Effector CD4-positive, alpha-beta T cell (primary cell): ENCODE measurements at regions not wholly inside any gene's neighbourhood (a gene's known extent, or its start where the extent isn't known, plus 50 kb on each side); places are given as distances from the start of the nearest gene placed in this dataset.

ENCODE experiments used
- DNase-seq: peaks from one replicate; pipeline ENCODE4 v3.0.0-alpha.2; 2020

DNA sequence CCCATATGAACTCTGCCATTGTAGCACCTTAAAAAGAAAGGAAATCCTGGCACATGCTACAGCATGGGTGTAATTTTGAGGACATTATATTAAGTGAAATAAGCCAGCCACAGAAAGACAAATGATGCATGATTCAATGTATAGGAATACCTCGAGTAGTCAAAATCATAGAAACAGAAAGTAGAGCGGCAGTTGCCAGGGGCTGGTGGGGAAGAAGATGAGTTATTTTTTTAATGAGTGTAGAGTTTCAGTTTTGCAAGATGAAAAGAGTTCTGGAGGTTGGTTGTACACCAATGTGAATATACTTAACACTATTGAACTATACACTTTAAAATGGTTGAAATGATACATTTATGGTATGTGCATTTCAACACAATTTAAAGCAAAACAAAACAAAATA is 133.0 kb downstream of the ZDHHC21 start:
- DNase-seq, result no peak

- DNase-seq, result no peak
These were observed 138.3 kb downstream of the ZDHHC21 start for GRCh38 chr9:14554886-14555285.

DNA sequence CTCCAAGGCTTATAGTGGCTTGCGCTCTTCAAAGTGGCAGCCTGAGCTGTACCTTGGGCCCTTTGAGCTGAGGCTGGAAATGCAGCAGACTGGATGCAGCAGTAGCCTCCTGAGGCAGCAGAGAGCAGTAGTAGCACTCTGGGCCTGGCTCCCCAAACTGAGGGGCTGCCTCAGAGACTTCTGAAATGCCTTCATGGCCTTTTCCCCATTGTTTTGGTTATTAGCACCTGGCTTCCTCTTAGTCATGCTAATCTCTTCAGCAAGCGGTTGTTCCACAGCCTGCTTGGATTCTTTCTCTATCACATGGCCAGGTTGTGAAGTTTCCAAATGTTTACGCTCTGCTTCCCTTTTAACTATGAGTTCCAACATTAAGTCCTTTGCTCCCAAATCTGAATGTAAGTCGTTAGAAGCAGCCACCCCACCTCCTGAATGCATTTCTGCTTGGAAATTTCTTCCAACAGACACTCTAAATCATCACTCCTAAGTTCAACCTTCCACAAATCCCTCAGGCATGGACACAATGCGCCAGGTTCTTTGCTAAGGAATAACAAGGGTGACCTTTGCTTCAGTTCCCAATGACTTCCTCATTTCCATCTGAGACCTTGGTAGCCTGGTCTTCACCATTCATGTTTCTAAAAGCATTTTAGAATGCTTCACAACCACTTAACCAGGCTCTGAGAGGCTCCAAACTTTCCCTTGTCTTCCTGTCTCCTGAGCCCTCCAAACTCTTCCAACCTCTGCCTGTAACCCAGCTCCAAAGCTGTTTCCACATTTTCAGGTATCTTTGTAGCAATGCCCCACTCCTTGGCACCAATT is 145.8 kb downstream of the ZDHHC21 start:
- no peak for DNase-seq

GRCh38 chr9:14546693-14547092 is 146.5 kb downstream of the ZDHHC21 start:
- DNase-seq, result no peak

- DNase-seq, result no peak
These were observed 151.2 kb downstream of the ZDHHC21 start for GRCh38 chr9:14542071-14542470.

DNA sequence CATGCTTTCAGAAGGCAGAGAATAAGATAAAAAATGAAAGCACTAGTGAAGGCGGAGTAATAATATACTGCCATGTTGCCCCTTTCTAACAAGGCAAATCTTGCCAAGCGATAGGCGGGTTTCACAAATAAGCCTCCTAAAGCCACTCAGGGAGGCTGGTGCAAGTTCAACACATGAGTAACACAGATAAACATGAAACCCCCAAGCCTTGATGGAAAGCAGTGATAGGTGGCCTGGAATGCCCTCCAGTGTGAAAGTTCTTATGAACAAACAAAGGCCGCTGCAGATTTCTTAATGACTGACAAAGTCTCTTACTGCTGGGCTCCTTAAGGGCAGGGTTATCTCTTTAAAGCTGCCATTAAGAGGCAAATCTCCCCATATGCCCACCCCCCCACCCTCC is 154.7 kb downstream of the ZDHHC21 start:
- no peak for DNase-seq

- no peak for DNase-seq
These were observed 157.9 kb downstream of the ZDHHC21 start for GRCh38 chr9:14535161-14535955.

DNA sequence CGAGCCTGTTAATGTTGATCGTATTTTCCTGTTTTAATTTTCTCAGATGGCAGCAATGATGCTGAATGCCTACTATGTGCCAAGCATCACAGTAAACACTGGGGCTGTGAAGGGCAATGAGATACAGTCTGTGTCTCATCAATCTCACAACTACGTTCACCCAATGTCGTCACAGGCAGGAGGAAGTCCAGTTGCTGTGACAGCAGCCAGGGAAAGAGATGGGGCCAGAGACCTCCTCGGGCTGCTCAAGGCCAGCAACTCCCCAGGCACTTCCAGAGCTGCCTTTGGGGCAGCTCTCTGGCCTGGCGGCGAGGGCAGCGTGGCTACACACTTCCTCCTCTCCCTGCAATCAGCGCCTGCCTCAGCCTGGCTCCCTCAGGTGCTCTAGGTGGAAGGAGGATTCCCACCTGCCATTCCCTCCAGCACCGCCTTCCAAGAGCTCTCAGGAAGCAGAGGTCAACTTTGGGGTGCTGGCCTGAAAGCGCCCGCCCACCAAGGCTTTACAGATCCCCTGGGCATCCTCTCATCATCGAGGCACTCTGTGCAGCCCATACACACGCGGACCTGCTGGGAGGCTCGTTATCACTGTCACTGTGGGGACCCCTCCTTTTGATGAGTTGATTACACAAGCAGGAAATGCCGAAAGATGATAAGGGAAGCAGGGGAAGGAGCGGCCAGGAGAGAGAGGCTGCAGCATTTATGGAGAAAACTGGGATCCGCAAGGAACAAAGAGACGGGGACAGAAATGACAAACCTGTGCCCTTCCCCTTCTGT is 159.2 kb downstream of the ZDHHC21 start:
- no peak for DNase-seq

DNA sequence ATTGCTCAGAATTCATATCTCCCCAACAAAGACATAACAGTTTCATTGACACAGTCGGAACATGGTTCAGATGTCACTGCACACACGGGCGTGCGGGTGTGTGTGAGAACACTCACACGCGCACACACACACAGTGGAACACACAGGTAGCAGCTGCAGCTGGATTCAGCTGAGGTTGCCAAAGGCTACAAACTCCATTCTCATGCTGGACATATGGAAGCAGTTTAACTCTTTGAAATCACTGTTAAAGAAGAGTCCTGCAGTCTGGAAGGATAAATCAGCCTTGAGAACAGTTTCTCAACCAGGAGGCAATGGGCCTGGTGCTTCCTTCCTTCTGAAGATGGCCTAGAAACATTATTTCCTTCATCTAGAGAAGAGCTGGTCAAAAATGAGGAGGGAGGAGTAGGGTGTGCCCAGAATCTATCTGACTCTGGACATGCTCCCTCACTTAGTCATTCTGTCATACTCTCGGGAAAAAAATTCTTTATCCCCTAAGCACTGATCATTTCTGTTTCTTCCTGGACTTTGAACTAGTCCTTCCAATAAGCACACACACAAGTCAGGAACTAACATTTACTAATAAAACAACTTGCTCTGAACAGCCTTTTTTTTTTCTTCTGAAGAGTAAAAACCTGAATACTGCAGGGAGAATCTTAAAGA is 160.6 kb downstream of the ZDHHC21 start:
- DNase-seq, result no peak

- no peak for DNase-seq
These were observed 161.6 kb downstream of the ZDHHC21 start for GRCh38 chr9:14531341-14532269.

DNA sequence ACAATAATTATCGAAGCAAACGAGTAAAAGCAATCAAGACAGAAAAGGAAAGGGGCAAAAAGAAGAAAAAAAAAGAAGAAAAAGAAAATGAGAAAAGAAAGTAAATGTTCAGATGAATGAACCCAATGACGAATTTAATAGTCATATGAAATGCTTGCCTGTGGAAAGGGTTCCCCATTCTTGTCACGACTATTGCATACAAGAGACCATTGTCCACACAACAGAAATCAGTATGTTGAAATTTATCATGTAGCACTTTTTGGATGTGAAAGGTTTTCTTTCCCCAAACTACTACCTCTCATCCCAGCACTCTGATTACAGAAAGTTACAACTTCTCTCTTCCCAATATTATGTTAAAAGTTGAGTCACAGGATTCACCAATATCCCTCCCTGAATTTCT is 162.4 kb downstream of the ZDHHC21 start:
- no peak for DNase-seq

DNA sequence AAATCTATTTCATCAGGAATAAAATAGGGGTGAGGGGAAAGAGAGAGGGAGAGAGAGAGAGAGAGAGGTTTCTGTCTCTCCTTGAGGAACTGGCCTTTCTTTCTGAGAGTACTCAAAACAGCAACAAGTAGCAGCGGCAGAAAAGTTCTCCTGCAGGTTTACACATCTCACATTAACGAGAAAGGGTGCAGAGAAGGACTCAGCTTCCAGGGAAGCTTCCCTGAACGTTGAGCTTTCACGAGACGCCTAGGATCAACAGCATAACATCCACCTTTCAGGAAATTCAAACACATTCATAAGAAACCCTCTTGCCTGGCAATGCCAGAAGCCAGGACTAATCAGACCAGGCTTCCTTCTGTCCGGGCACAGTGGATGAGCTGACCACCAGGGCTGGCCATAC is 162.9 kb downstream of the ZDHHC21 start:
- DNase-seq, result no peak

DNA sequence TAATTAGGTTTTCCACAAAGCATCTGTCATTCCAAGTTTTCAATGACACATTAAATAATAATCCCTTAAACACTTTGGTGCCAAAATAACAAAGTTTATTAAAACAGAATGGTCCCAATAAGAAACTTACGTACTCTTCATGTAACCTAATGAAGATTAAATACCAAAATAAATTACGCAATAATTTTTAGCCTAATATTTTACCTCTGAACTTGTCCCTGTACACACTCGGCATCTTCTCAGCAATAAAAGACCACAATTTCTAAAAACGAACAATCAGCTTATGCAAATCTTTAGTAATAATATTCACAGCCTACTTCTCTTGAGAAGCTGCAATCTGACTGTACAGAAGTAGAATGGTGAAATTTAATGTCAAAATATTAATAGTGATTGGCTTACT is 163.6 kb downstream of the ZDHHC21 start:
- no peak for DNase-seq

GRCh38 chr9:14529054-14529453 is 164.2 kb downstream of the ZDHHC21 start:
- DNase-seq, result no peak

GRCh38 chr9:14526504-14526903 is 166.7 kb downstream of the ZDHHC21 start:
- DNase-seq, result no peak

DNA sequence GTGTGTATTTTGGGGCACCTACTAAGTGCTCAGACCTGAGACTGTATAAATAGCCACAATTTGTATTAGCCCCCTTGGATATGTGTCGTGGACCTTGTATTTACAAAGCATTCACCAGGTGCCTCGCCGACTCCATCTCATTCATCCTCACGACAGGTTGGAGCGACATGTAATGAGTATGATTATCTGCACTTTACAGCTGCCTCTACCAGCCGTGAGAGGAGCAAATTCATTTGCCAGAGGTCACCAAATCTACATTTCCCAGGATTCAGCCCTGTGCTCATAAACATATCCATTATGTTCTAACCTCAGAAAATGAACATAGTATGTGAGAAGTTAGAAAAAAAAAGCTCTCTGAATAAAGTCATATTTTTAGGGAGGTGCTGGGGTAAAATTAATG is 167.4 kb downstream of the ZDHHC21 start:
- no peak for DNase-seq

DNA sequence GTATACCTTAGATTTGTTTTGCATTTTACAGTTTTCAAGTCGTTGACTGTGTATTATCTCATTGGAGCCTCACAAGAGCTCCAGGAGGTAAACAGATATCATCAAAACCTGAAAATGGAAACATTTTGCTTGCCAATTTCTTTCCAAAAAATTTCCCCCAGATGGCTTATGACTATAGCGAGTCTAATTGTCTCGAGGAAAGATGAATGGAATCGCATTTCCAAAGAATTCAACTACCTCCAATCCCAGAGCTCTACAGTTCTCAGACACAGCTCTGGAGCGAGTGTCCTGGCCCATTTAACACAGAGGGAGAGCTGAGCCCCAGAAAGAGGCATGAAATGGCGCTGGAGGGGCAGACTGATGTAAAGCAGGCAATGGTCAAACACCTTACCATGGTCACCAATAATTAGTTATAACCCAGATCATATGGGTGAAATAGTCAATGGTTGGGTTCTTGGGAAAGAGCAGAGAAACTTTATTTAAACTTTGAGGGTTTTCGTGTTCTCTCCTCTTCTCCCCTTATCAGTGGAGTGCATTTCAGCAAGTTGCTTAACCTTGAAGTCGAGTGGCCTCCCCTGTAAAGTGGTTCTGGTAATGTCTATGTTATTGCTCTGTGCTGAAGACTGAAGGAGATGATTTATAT is 168.2 kb downstream of the ZDHHC21 start:
- DNase-seq, result no peak

GRCh38 chr9:14523545-14523944 is 169.7 kb downstream of the ZDHHC21 start:
- DNase-seq, result no peak

- DNase-seq, result no peak
These were observed 170.4 kb downstream of the ZDHHC21 start for GRCh38 chr9:14522627-14523379.

- no peak for DNase-seq
These were observed 172.9 kb downstream of the ZDHHC21 start for GRCh38 chr9:14520341-14520740.
